Astrocyte (in vitro differentiated cells and primary cell): ENCODE measurements at regions not wholly inside any gene's neighbourhood (a gene's known extent, or its start where the extent isn't known, plus 50 kb on each side); places are given as distances from the start of the nearest gene placed in this dataset.

Experiments
- CTCF ChIP-seq: IDR thresholded peaks from 2 replicates; pipeline ENCODE4 v1.5.1; 2011; ENCODE audit warnings: low read depth, mild to moderate bottlenecking, inconsistent platforms, low read length, moderate library complexity; ENCODE audit not compliant: insufficient read depth
- EZH2 ChIP-seq: IDR thresholded peaks from 2 replicates; pipeline ENCODE4 v1.6.1; 2012; ENCODE audit warnings: mild to moderate bottlenecking, low read length, inconsistent platforms; ENCODE audit not compliant: insufficient read depth

GRCh38 chr5:56345352-56345751 lies 112.2 kb upstream of the ANKRD55 start:
- TF ChIP-seq CTCF (no peak), EZH2 (no peak)
